ENCODE measurements at regions not wholly inside any gene's neighbourhood (a gene's known extent, or its start where the extent isn't known, plus 50 kb on each side); places are given as distances from the start of the nearest gene placed in this dataset.

DNA sequence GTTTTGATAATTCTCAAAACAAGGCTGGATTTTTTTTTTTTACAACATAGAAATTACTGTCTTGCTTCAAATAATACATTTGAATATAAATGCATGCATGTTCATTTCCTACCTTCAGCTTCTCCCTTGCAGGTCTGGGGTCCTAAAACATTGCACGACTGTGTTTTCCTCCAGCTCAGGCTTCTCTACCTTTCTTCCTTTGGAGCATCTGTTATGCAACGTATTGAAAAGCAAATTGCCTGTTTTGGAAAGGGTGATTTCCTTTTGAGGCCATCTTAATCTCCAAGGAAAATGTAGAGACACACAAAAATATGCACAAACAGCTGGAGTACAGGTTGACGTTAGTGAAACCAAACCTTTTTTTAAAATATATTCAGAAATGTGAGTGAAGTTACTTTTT lies 115.6 kb upstream of the TLL1 start:
- TF ChIP-seq CTCF (IDR thresholded peaks at IDR 0.05; ENCODE audit: low read depth, low read length, missing input control) (no peak), MAX (IDR thresholded peaks at IDR 0.05) (no peak), HNF4G (IDR thresholded peaks at IDR 0.05) (no peak), REST (IDR thresholded peaks at IDR 0.05) (no peak), TAF1 (conservative IDR thresholded peaks at IDR 0.05) (no peak)
